HG03135 (cell line): ENCODE measurements at regions not wholly inside any gene's neighbourhood (a gene's known extent, or its start where the extent isn't known, plus 50 kb on each side); places are given as distances from the start of the nearest gene placed in this dataset.

Experiments used
- ATAC-seq: cut with Tn5 transposase; IDR thresholded peaks from one replicate; pipeline ENCODE4 v1.9.1; 2021; ENCODE audit warnings: mild to moderate bottlenecking, moderate library complexity; ENCODE audit not compliant: unreplicated experiment

DNA sequence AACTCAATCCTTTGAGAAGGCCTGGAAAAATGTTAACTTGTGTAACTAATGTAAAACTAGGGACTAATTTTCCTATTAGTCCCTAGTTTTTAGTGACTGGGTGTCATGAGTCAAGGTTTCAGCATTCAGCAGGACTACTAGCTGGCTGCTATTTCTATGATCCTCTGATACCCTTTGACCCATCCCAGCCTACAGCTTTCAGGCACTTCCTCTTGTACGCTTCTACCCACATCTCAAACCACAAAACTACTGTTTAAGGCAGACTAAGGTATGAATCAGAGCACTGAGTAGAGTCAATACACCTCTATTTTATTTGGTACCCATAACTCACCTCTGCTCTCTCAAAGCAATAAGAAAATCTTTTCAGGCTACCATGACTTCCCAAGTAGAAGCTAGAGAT is 809.6 kb downstream of the PDHA2 start:
- no peak for ATAC-seq

DNA sequence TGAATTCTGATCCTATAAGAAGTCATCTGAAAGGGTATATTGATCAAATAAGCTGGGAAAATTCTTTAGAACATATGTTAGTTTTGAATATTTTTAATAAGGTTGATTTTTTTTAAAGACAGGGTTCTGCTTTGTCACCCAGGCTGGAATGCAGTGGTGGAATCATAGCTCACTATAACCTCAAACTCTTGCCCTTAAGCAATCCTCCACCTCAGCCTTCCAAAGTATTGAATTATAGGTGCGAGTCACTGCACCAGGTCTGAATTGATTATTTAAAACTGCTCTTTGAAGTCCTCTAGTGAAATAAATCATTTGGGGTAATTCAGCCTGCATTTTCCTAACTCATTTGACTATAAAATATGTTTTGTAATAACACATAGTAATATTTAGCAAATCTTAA is 812.3 kb downstream of the PDHA2 start:
- no peak for ATAC-seq

DNA sequence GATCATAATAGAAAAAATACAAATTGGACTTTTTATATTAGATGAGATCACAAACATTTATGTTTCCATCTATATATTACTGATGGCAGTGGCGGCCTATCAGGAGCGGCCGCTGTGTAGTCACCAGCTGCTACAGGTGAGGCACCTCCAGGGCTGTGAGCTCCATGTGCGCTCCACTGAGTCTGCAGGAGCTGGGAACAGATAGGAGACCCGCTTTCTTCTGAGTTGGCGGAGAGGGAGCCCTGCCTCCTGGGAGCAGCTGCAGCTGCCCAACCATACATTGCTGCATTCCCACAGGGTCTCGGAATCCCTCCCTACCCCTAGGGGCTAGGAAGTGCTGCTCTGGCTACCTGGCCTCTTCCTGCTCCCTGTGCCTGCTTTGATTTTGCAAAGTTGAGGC is 812.9 kb downstream of the PDHA2 start:
- no peak for ATAC-seq

DNA sequence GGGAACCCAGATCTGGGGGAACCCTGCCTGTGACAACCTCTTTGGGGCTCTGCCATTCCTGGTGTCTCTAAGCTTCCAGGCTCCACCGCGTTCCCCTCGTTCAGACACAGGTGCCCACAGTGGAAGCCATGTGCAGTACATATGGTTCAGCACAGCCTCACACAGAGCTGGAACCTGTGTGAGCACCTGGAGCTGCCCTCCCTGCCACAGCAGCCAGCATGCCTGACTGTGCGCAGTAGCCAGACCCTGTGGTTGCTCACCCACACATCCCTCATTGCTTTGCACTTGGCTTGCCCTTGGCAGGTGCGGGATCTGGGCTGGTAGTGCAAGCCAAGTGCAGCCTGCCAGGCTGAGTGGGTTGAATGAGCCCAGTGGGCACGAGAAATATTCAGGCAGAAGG is 814.2 kb downstream of the PDHA2 start:
- no peak for ATAC-seq

DNA sequence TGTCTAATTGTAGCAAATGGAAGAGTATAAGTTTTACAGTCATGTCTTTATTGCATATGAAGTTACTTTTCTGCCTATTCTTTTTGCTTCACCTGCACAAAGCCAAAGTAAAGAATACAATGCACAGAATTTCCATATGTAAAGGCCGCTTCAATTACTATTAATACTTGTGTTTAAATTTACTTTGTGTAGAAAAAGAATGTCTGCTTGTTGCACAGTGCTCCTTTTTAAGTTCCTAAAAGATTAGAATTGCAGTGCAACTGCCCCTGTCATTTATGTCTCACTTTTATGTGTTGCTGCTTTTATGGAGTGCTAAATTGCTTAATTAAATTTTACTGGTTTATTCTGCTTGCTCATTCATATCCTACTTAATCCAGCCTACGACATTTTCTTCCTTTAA is 830.5 kb downstream of the PDHA2 start:
- no peak for ATAC-seq

DNA sequence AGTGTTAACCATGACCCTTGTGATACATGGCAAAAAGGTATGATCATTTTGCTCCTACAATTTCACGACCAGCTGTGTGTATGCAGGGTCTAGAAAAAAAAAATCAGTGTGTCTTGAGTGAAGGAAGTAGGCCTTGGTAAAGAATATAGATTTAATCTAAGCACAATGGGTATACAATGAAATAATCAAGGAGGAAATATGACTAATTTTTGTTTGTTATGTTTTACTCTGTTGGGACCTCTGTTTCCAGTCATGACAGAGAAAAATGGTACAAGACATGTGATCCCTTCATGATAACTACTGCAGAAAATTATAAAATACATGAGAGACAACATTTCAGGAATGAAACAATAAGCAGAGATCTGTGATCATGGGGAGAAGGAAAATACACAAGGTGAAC is 835.5 kb downstream of the PDHA2 start:
- ATAC-seq = no peak

DNA sequence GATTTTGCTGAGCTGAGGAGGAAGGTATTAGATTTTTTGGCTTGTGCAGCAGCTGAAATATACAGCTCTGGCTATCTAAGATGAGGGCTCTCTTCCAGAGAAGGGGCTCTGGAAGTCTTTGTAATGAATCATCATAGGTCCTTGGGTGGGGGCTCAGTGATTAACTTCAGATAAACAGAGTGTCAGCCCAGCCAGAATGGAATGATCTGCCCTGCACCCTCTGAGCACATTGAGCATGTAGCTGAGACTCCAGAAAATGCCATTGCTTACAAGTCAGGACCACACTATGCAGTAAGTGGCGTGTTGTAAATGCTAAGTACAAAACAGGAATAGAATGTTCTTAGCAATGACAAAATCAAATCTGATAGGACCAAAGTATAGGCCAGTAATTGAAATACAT is 836.0 kb downstream of the PDHA2 start:
- no peak for ATAC-seq

DNA sequence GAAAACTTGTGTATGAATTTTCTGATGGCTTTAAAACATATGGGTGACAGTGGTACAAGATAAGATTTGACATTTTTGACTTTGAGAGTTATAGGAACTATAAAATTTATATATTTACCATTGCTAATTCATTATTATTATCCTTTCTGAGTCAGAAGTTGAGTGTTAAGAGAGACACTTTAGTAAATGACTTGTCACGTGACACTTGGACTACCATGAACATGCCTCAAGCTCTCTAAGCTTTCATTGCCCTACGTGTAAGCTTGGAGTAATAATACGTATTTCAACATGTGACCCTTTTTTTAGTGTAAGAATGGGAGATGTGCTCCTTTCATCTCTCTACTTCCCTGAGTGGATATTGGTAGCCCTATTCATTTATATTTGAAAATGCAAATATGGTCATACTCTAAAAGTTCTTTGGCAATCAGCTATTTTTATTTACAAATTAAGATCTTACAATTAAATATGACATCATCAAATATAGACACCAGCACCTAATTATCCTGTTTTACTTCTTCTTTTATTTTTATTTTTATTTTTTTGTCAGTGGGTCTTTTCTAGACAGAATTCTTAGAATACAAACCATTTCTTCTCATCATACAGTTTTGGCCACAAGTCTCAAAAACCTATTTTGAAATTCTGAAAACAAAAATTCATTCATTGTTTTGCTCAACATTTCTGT is 837.0 kb downstream of the PDHA2 start:
- ATAC-seq = no peak

DNA sequence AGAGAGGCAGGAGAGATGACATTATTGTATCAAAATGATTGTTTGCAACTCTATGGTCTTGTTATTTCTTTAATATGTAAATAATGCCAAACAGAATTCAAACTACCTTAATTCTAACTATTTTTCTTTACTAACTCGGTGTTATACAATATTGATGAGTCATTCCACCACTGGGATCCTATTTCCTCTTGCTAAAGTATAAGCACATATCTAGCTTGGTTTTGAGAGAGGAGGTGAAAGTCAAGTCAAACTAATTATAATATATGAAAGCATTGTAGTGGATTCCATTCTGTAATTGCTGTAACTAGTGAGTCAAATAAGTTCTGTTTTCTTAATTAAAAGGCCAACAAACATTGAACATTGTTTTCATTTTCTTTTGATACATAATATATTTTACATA is 837.6 kb downstream of the PDHA2 start:
- ATAC-seq = no peak

DNA sequence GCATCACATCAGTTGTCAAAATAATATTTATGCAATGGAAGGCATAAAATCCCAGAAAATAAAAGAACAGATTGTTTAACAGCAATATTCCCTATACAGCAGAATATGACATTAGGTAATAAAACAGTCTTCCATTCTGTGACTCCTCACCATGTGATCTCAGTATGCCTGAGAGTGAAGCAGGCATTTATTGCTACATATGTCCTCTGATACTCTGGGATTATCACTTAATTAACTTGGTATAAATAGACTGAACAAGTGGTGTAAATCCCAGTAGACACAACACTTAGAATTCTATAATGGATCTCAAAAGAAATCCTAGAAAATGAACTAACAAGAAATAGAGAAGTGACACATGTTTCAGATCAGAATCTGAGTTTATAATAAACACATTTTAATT is 841.3 kb downstream of the PDHA2 start:
- ATAC-seq = no peak

DNA sequence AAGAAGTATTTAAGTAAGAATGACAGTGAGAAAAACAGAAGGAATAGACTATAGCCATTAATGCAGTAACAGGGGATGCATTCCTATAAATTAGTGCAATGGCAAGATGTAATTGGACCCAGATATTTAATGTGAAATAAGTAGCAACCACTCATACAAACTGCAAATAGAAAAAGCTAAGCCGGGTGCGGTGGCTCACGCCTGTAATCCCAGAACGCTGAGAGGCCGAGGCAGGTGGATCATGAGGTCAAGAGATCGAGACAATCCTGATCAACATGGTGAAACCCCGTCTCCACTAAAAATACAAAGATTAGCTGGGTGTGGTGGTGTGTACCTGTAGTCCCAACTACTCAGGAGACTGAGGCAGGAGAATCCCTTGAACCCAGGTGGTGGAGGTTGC is 845.8 kb downstream of the PDHA2 start:
- ATAC-seq = no peak

DNA sequence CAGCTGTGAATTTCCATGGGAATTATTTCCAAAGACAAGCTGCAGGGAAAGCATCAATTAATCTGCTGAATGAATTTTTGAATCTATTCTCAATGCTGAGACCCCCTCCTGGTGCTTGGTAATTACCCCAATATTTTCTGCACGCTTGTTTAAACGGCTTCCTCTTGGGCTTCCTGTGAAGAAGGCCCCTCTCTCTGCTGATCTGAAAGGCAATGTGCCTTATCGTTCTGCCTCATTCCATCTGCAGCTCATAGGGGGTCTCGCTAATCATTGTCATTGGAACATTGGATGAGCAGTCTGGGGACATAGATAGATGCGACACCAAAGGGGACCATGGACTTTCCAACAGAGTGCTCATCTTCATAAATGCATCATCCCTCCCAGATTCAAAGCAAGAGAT is 851.6 kb downstream of the PDHA2 start:
- no peak for ATAC-seq

DNA sequence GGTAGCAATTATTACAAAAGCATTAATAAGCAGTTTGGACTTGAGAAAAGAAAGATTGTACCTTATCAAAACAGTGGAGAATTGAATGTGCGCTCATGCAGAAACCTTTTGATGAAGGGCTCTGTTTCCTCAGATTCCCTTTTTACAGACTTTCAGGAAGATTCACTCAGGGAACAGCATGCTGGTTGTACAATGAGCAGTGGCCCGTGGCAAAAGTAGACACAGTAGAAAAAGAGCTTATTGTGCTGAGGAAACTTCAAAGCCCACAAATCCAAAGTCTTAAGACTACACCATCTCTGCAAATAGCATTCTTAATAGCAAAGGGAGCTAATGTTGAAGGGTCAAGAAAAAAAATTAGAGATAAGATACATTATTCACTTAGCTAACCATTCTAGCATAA is 858.9 kb downstream of the PDHA2 start:
- ATAC-seq = no peak

DNA sequence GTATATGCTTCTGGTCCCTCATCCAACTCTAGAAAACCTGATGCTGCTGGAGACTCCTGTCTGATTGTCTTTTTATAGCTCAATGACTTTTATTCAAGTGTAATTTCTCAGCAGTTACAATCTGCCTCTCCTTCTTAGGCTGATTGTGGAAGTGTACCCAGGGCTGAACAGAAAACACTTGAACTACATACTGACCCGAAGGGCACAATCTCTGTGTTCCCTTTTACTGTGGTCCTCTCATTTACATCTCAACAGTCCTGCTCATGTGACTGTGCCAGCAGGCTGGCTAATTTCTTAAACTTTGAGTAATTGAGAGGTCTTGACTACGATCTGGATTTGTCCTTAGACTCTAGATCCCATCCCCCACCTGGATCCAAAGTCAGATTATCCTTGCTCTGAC is 863.4 kb downstream of the PDHA2 start:
- no peak for ATAC-seq

DNA sequence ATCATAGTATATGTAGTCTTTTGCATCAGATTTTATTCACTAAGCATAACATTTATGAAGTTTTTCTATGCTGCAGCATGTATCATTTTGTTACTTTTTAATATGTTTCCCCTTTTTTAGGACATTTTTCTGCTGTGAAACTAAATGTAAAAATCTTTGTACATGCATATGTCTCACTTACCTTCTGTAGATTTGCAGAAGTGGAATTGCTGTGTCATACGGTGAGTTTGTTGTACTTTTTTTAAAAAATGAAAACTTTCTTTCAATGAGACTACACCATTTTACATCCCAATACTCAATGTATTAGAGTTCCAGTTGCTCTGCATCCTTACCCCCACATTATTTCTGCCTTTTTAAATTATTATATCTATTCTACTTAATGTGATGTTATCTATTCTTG is 868.9 kb downstream of the PDHA2 start:
- no peak for ATAC-seq

DNA sequence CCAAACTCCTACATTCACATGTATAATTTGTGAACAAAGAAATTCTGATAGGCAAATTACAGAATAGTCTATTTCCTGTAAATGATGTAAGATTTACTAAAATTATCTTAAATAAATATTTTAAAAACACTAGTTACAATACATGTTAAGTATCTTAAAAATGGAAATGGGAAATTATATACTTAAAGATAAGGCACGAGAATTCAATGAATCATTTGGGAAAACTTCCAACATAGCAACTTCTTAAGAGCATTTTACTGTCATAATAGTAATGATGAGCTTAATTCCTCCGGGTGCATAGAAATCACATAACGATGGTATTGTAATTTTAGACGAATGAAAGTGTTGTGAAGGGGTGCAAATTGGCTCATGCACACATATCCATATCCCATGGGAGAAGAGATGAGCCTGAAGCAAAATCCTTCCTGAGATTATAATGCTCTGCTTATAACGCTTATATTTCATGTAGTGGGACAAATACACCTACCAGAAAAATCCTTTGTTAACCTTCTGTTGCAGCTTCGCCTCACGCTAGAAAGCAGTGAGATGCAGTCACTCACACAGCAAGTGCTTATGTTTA is 873.5 kb downstream of the PDHA2 start:
- no peak for ATAC-seq

DNA sequence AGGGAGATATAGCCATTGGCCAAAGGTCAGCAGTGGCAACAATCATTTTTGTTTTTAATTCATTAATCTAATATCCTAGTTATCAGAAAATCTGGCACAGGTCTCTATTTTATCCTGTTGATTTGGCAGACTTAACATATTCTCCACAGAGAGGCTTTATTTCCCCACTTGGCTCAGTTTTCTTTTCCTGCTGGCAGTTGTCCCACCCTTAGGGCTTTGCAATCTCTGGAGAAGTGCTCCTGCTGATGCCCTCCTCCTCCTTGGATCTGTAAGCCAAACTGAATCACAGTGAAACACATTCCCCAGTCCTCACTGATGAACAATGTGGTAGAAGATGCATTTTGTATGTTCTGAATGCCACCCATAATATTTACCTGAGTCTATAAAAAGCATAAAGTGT is 889.7 kb downstream of the PDHA2 start:
- no peak for ATAC-seq

DNA sequence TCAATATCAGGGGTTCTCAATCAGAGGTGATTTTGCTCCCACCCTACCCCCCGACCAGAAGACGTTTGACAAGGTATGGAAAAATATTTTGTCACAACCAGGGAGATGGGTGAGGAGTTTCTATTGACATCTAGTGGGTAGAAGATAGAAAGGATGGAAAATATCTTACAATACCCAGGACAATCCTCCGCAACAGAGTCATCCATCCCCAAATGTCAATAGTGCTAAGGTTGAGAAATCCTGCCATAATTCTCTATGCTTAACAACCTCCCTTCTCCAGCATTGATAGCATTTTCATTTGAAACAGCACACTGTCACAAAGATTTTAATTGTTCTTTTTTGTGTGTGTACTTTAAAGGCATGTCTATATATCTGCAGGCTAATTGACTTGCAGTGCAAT is 890.5 kb downstream of the PDHA2 start:
- ATAC-seq = no peak

DNA sequence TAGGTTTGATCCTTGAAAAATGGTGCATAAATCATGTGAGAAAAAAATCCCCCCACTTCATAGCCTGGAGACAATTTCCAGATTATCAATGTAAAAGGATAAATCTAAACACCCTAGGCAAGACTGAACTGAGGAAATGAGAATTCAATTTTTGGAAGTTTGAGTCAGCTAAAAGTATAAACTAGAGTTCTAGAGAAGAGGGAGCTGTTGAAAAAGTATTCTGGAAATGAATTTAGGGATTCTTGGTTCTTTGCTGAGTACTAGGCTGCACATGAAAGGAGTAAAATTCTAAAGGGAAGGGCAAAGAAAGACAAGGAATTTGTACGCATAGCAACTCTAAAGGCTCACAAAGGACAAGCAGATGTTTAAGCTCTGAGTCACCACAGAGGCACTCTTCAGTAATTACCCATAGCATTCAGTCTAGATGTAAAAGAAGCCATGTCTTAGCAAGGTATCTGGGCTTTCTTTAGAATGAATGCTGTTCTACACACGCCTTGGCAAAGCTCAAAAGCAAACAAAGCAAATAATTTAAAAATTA is 896.5 kb downstream of the PDHA2 start:
- ATAC-seq = no peak

DNA sequence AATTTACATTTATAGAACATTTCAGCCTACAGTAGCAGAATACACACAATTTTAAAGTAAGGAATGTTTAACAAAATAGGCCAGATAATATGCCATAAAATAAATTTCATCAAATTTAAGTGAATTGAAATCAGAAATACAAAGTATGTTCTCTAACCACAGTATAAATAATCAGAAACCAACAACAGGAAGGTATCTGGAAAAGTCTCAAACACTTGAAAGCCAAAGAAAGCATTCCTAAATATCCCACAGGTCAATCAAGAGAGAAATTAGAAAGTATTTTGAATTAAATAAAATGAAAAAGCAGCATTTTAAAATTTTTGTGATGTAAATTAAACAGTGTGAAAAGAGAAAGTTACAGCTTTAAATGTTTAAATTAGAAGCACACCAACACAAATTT is 899.2 kb downstream of the PDHA2 start:
- no peak for ATAC-seq

DNA sequence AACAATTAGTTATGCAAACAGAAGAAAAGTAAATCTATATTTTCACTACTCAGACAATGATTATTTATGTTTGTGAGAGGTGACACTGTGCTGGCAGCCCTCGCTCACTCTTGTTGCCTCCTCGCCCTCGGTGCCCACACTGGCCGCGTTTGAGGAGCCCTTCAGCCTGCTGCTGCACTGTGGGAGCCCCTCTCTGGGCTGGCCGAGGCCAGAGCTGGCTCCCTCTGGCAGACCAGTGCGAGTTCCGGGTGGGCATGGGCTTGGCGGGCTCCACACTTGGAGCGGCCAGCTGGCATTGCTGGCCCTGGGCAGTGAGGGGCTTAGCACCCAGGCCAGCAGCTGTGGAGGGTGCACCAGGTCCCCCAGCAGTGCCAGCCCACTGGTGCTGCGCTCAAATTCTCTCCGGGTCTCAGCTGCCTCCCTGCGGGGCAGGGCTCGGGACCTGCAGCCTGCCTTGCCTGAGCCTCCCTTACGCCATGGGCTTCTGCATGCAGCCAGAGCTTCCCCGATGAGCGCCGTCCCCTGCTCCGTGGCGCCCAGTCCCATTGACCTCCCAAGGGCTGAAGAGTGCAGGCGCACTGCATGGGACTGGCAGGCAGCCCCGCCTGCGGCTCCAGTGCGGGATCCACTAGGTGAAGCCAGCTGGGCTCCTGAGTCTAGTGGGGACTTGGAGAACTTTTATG is 902.6 kb downstream of the PDHA2 start:
- no peak for ATAC-seq

DNA sequence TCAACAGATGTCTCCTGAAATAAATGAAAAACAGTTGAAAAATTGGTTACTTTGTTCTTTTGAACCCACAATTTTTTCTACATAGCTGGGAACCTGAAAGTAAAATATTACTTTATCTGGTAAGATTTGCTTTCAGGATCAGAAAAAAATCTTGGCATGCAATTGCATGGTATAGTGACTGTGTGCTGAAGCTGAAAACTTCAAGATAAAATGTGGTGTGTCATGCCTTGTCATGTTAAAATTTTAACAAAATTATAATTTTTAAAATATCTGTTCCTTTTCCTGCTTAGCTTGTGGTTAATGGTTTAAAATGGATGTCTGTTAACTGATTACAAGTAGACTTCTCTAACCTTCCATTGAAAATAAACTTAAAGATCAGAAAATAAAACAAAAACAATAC is 904.8 kb downstream of the PDHA2 start:
- ATAC-seq = no peak
